ENCODE measurements at regions not wholly inside any gene's neighbourhood (a gene's known extent, or its start where the extent isn't known, plus 50 kb on each side); places are given as distances from the start of the nearest gene placed in this dataset.
"Not testable (repeated sequence)": the region's sequence is repeated elsewhere in the genome, so short reads cannot be mapped to it uniquely, and the experiment has no call there.

DNA sequence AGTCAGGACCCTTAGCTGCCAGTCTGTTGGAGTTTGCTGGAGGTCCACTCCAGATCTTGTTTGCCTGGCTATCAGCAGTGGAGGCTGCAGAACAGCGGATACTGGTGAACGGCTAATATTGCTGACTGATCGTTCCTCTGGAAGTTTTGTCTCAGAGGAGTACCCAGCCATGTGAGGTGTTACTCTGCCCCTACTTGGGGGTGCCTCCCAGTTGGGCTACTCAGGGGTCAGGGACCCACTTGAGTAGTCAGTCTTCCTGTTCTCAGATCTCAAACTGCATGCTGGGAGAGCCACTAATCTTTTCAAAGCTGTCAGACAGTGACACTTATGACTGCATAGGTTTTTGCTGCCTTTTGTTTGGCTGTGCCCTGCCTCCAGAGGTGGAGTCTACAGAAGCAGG lies 160.5 kb downstream of the OR4A47 start:
- not testable (repeated sequence) for H3K36me3 ChIP-seq (ENCODE audit: control insufficient read depth, insufficient read depth, low read length); H3K27ac ChIP-seq (ENCODE audit: low read depth, low read length); H3K4me1 Mint-ChIP-seq; H3K9ac ChIP-seq (ENCODE audit: extremely low read depth, low read length, poor library complexity, severe bottlenecking); H3K4me3 Mint-ChIP-seq; H3K36me3 Mint-ChIP-seq (ENCODE audit: low read depth); H3K27me3 Mint-ChIP-seq (ENCODE audit: insufficient read depth); H3K4me3 ChIP-seq (ENCODE audit: low read length); H3K27ac Mint-ChIP-seq; DNase-seq; H3K27me3 ChIP-seq (ENCODE audit: control insufficient read depth, insufficient read depth, low read length, poor library complexity, severe bottlenecking); H3K4me1 ChIP-seq (ENCODE audit: control insufficient read depth, insufficient read depth, low read length)
- H3K9me3 ChIP-seq (ENCODE audit: control insufficient read depth, low read length): peaks cover 73% of the 10 kb centered on the region
- peaks cover 92% of the 10 kb centered on the region for H3K9me3 Mint-ChIP-seq
- WGBS, 2 experiments (ENCODE audit: insufficient coverage in 1 of 2, insufficient read length in 1 of 2): 89 to 94% methylated on average over 3 of the region's 3 CpGs

GRCh38 chr11:48669146-48669545 lies 180.6 kb downstream of the OR4A47 start:
- Mint-ChIP-seq H3K27me3 (ENCODE audit: insufficient read depth) (no peaks in the 10 kb centered on the region), H3K4me3 (no peak overlapping the region), H3K9me3 (peaks cover 88% of the 10 kb centered on the region), H3K36me3 (ENCODE audit: low read depth) (no peaks in the 10 kb centered on the region), H3K4me1 (no peaks in the 10 kb centered on the region), H3K27ac (no peak overlapping the region)
- Histone ChIP-seq H3K27me3 (ENCODE audit: control insufficient read depth, insufficient read depth, low read length, poor library complexity, severe bottlenecking) (no peaks in the 10 kb centered on the region), H3K9me3 (ENCODE audit: control insufficient read depth, low read length) (peaks cover 99% of the 10 kb centered on the region), H3K4me3 (ENCODE audit: low read length) (no peak overlapping the region), H3K9ac (ENCODE audit: extremely low read depth, low read length, poor library complexity, severe bottlenecking) (no peak overlapping the region), H3K36me3 (ENCODE audit: control insufficient read depth, insufficient read depth, low read length) (no peaks in the 10 kb centered on the region), H3K4me1 (ENCODE audit: control insufficient read depth, insufficient read depth, low read length) (no peaks in the 10 kb centered on the region), H3K27ac (ENCODE audit: low read depth, low read length) (no peak overlapping the region)
- no peak for DNase-seq
- TF ChIP-seq, protein P1, sequence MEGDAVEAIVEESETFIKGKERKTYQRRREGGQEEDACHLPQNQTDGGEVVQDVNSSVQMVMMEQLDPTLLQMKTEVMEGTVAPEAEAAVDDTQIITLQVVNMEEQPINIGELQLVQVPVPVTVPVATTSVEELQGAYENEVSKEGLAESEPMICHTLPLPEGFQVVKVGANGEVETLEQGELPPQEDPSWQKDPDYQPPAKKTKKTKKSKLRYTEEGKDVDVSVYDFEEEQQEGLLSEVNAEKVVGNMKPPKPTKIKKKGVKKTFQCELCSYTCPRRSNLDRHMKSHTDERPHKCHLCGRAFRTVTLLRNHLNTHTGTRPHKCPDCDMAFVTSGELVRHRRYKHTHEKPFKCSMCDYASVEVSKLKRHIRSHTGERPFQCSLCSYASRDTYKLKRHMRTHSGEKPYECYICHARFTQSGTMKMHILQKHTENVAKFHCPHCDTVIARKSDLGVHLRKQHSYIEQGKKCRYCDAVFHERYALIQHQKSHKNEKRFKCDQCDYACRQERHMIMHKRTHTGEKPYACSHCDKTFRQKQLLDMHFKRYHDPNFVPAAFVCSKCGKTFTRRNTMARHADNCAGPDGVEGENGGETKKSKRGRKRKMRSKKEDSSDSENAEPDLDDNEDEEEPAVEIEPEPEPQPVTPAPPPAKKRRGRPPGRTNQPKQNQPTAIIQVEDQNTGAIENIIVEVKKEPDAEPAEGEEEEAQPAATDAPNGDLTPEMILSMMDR (conservative IDR thresholded peaks at IDR 0.05): no peak
- WGBS, 2 experiments (ENCODE audit: insufficient coverage in 1 of 2, insufficient read length in 1 of 2): 86% methylated on average over 1 of the region's 1 CpG; no CpG with 5 or more reads in 1 of the 2 experiments

GRCh38 chr11:48675945-48676344 lies 187.4 kb downstream of the OR4A47 start:
- H3K36me3 Mint-ChIP-seq (ENCODE audit: low read depth): no peaks in the 10 kb centered on the region
- Histone ChIP-seq H3K36me3 (ENCODE audit: control insufficient read depth, insufficient read depth, low read length) (no peaks in the 10 kb centered on the region), H3K4me3 (ENCODE audit: low read length) (no peak overlapping the region), H3K4me1 (ENCODE audit: control insufficient read depth, insufficient read depth, low read length) (no peaks in the 10 kb centered on the region), H3K27ac (ENCODE audit: low read depth, low read length) (no peak overlapping the region), H3K9ac (ENCODE audit: extremely low read depth, low read length, poor library complexity, severe bottlenecking) (no peak overlapping the region), H3K27me3 (ENCODE audit: control insufficient read depth, insufficient read depth, low read length, poor library complexity, severe bottlenecking) (no peaks in the 10 kb centered on the region), H3K9me3 (ENCODE audit: control insufficient read depth, low read length) (peaks cover 76% of the 10 kb centered on the region)
- H3K4me1 Mint-ChIP-seq: no peaks in the 10 kb centered on the region
- TF ChIP-seq, protein P1 (conservative IDR thresholded peaks at IDR 0.05): no peak
- H3K27ac Mint-ChIP-seq: no peak overlapping the region
- H3K9me3 Mint-ChIP-seq: peaks cover 85% of the 10 kb centered on the region
- no peak overlapping the region for H3K4me3 Mint-ChIP-seq
- WGBS, 2 experiments (ENCODE audit: insufficient coverage in 1 of 2, insufficient read length in 1 of 2): 54 to 73% methylated on average over 2 to 3 of the region's 3 CpGs
- DNase-seq: no peak
- H3K27me3 Mint-ChIP-seq (ENCODE audit: insufficient read depth): no peaks in the 10 kb centered on the region

DNA sequence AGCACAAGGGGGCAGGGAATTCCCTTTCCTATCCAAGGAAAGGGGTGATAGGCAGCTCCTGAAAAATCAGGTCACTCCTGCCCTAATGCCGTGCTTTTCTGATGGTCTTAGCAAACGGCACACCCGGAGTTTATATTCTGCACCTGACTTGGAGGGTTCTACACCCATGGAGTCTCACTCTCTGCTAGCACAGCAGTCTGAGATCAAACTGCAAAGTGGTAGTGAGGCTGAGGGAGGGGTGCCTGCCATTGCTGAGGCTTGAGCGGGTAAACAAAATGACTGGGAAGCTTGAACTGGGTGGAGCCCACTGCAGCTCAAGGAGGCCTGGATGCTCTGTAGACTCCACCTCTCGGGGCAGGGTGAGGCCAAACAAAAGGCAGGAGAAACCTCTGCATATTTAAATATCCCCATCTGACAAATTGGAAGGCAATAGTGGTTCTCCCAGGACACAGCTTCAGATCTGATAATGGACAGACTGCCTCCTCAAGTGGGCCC lies 194.7 kb downstream of the OR4A47 start:
- Histone ChIP-seq H3K27ac (ENCODE audit: low read depth, low read length) (no peak overlapping the region), H3K27me3 (ENCODE audit: control insufficient read depth, insufficient read depth, low read length, poor library complexity, severe bottlenecking) (no peaks in the 10 kb centered on the region), H3K9ac (ENCODE audit: extremely low read depth, low read length, poor library complexity, severe bottlenecking) (no peak overlapping the region), H3K4me3 (ENCODE audit: low read length) (no peak overlapping the region), H3K36me3 (ENCODE audit: control insufficient read depth, insufficient read depth, low read length) (no peaks in the 10 kb centered on the region), H3K9me3 (ENCODE audit: control insufficient read depth, low read length) (peaks cover 57% of the 10 kb centered on the region), H3K4me1 (ENCODE audit: control insufficient read depth, insufficient read depth, low read length) (no peaks in the 10 kb centered on the region)
- TF ChIP-seq, protein P1 (conservative IDR thresholded peaks at IDR 0.05): no peak
- Mint-ChIP-seq H3K4me3 (no peak overlapping the region), H3K27me3 (ENCODE audit: insufficient read depth) (no peaks in the 10 kb centered on the region), H3K4me1 (no peaks in the 10 kb centered on the region), H3K27ac (no peak overlapping the region), H3K9me3 (peaks cover 94% of the 10 kb centered on the region), H3K36me3 (ENCODE audit: low read depth) (peaks cover 2% of the 10 kb centered on the region)
- no peak for DNase-seq
- WGBS, 2 experiments (ENCODE audit: insufficient coverage in 1 of 2, insufficient read length in 1 of 2): 53% methylated on average over 5 of the region's 5 CpGs

DNA sequence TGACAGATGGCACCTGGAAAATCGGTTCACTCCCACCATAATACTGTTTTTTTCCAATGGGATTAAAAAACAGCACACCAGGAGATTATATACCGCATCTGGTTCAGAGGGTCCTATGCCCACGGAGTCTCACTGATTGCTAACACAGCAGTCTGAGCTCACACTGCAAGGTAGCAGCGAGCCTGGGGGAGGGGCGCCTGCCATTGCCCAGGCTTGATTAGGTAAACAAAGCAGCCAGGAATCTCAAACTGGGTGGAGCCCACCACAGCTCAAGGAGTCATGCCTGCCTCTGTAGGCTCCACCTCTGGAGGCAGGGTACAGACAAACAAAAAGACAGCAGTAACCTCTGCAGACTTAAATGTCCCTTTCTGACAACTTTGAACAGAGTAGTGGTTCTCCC lies 240.9 kb downstream of the OR4A47 start:
- H3K9me3 ChIP-seq (ENCODE audit: control insufficient read depth, low read length): peaks cover 69% of the 10 kb centered on the region
- H3K36me3 ChIP-seq (ENCODE audit: control insufficient read depth, insufficient read depth, low read length); H3K27me3 ChIP-seq (ENCODE audit: control insufficient read depth, insufficient read depth, low read length, poor library complexity, severe bottlenecking); H3K27me3 Mint-ChIP-seq (ENCODE audit: insufficient read depth); DNase-seq; H3K27ac ChIP-seq (ENCODE audit: low read depth, low read length); H3K4me3 ChIP-seq (ENCODE audit: low read length); H3K36me3 Mint-ChIP-seq (ENCODE audit: low read depth); H3K4me3 Mint-ChIP-seq; H3K27ac Mint-ChIP-seq; H3K9ac ChIP-seq (ENCODE audit: extremely low read depth, low read length, poor library complexity, severe bottlenecking); H3K4me1 Mint-ChIP-seq; H3K4me1 ChIP-seq (ENCODE audit: control insufficient read depth, insufficient read depth, low read length): not testable (repeated sequence)
- peaks cover 99% of the 10 kb centered on the region for H3K9me3 Mint-ChIP-seq
- WGBS, 2 experiments (ENCODE audit: insufficient coverage in 1 of 2, insufficient read length in 1 of 2): 61 to 72% methylated on average over 4 to 5 of the region's 5 CpGs

Measured in endodermal cell (in vitro differentiated cells).